ENCODE measurements at regions not wholly inside any gene's neighbourhood (a gene's known extent, or its start where the extent isn't known, plus 50 kb on each side); places are given as distances from the start of the nearest gene placed in this dataset.

DNA sequence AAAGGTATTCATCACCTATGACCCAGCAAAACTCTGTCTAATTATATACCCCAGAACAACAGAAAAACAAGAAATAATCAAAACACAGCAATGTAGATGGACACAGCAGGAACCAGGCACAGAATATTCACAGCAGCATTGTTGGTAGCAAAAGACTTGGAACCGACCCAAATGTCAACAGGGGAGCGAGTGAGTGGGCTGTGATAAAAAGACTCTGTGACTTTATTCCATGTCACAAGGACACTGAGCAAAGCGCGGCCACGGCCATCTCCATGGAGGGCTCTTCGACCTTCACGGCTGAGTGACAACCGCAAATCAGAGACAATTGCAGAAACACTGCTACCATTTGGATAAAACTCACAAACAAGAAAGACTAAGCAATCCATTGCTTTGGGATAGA is 1373.1 kb downstream of the TBC1D22A start:
- no peaks in the 10 kb centered on the region for H3K4me1 ChIP-seq (ENCODE audit: insufficient read depth)
- H3K4me3 ChIP-seq = no peak overlapping the region
- H3K27me3 ChIP-seq (replicated peaks; ENCODE audit: insufficient read depth) = no peaks in the 10 kb centered on the region
- no peak for DNase-seq
- in situ Hi-C loops (cut with MboI) = no loop called here
- H2AFZ ChIP-seq = no peak overlapping the region
- no peaks in the 10 kb centered on the region for H4K20me1 ChIP-seq (ENCODE audit: insufficient read depth)
- WGBS, 2 experiments (ENCODE audit: low coverage in 1 of 2, low lambda C conversion rate in 2 of 2, missing lambda C conversion rate in 2 of 2) = 63% methylated on average over 8 of the region's 8 CpGs
- no peaks in the 10 kb centered on the region for H3K9me3 ChIP-seq (ENCODE audit: low read depth)
- TF ChIP-seq EZH2 (IDR thresholded peaks at IDR 0.05; ENCODE audit: insufficient read depth, poor library complexity, severe bottlenecking) (no peak), EZH2phosphoT487 (IDR thresholded peaks at IDR 0.05; ENCODE audit: insufficient read depth, low read depth) (no peak)
- no peaks in the 10 kb centered on the region for H3K36me3 ChIP-seq (ENCODE audit: low read depth)
- no peaks in the 10 kb centered on the region for H3F3A ChIP-seq (ENCODE audit: insufficient read depth)
- H3K9ac ChIP-seq = no peak overlapping the region
- H3K4me2 ChIP-seq (ENCODE audit: unreplicated experiment) = no peak overlapping the region
- H3K9me2 ChIP-seq (ENCODE audit: insufficient read depth) = no peaks in the 10 kb centered on the region
- H3K79me2 ChIP-seq (ENCODE audit: insufficient read depth) = no peaks in the 10 kb centered on the region
- no peak overlapping the region for H3K27ac ChIP-seq

GRCh38 chr22:48125416-48125815 is 1363.0 kb downstream of the TBC1D22A start:
- Histone ChIP-seq H3K79me2 (ENCODE audit: insufficient read depth) (no peaks in the 10 kb centered on the region), H3K27ac (no peak overlapping the region), H3K4me1 (ENCODE audit: insufficient read depth) (no peaks in the 10 kb centered on the region), H3K9me2 (ENCODE audit: insufficient read depth) (no peaks in the 10 kb centered on the region), H3K36me3 (ENCODE audit: low read depth) (no peaks in the 10 kb centered on the region), H4K20me1 (ENCODE audit: insufficient read depth) (no peaks in the 10 kb centered on the region), H2AFZ (no peak overlapping the region), H3K9me3 (ENCODE audit: low read depth) (no peaks in the 10 kb centered on the region), H3K27me3 (replicated peaks; ENCODE audit: insufficient read depth) (no peaks in the 10 kb centered on the region), H3F3A (ENCODE audit: insufficient read depth) (no peaks in the 10 kb centered on the region), H3K4me3 (no peak overlapping the region), H3K9ac (no peak overlapping the region), H3K4me2 (ENCODE audit: unreplicated experiment) (no peak overlapping the region)
- WGBS, 2 experiments (ENCODE audit: low coverage in 1 of 2, low lambda C conversion rate in 2 of 2, missing lambda C conversion rate in 2 of 2) = 18 to 21% methylated on average over 3 of the region's 3 CpGs
- in situ Hi-C loops (cut with MboI) = no loop called here
- DNase-seq = no peak
- no peak for TF ChIP-seq EZH2phosphoT487 (IDR thresholded peaks at IDR 0.05; ENCODE audit: insufficient read depth, low read depth)
- no peak for TF ChIP-seq EZH2 (IDR thresholded peaks at IDR 0.05; ENCODE audit: insufficient read depth, poor library complexity, severe bottlenecking)

GRCh38 chr22:48121984-48122383 is 1359.5 kb downstream of the TBC1D22A start:
- TF ChIP-seq EZH2phosphoT487 (IDR thresholded peaks at IDR 0.05; ENCODE audit: insufficient read depth, low read depth) (no peak), EZH2 (IDR thresholded peaks at IDR 0.05; ENCODE audit: insufficient read depth, poor library complexity, severe bottlenecking) (no peak)
- no peak overlapping the region for H3K4me2 ChIP-seq (ENCODE audit: unreplicated experiment)
- H3K4me1 ChIP-seq (ENCODE audit: insufficient read depth) = no peaks in the 10 kb centered on the region
- in situ Hi-C loops (cut with MboI) = no loop called here
- H3F3A ChIP-seq (ENCODE audit: insufficient read depth) = no peaks in the 10 kb centered on the region
- no peak overlapping the region for H3K27ac ChIP-seq
- H3K4me3 ChIP-seq = no peak overlapping the region
- no peak for DNase-seq
- no peaks in the 10 kb centered on the region for H3K9me3 ChIP-seq (ENCODE audit: low read depth)
- no peaks in the 10 kb centered on the region for H3K9me2 ChIP-seq (ENCODE audit: insufficient read depth)
- no peak overlapping the region for H3K9ac ChIP-seq
- H3K27me3 ChIP-seq (replicated peaks; ENCODE audit: insufficient read depth) = no peaks in the 10 kb centered on the region
- no peak overlapping the region for H2AFZ ChIP-seq
- no peaks in the 10 kb centered on the region for H4K20me1 ChIP-seq (ENCODE audit: insufficient read depth)
- H3K79me2 ChIP-seq (ENCODE audit: insufficient read depth) = no peaks in the 10 kb centered on the region
- WGBS, 2 experiments (ENCODE audit: low coverage in 1 of 2, low lambda C conversion rate in 2 of 2, missing lambda C conversion rate in 2 of 2) = 75 to 76% methylated on average over 16 of the region's 16 CpGs
- no peaks in the 10 kb centered on the region for H3K36me3 ChIP-seq (ENCODE audit: low read depth)

- no peaks in the 10 kb centered on the region for H3K36me3 ChIP-seq (ENCODE audit: low read depth)
- DNase-seq = no peak
- H3F3A ChIP-seq (ENCODE audit: insufficient read depth) = no peaks in the 10 kb centered on the region
- no peak for TF ChIP-seq EZH2 (IDR thresholded peaks at IDR 0.05; ENCODE audit: insufficient read depth, poor library complexity, severe bottlenecking)
- TF ChIP-seq EZH2phosphoT487 (IDR thresholded peaks at IDR 0.05; ENCODE audit: insufficient read depth, low read depth) = no peak
- H3K27ac ChIP-seq = no peak overlapping the region
- H3K9me2 ChIP-seq (ENCODE audit: insufficient read depth) = no peaks in the 10 kb centered on the region
- H3K9me3 ChIP-seq (ENCODE audit: low read depth) = no peaks in the 10 kb centered on the region
- in situ Hi-C loops (cut with MboI) = no loop called here
- no peak overlapping the region for H2AFZ ChIP-seq
- H3K79me2 ChIP-seq (ENCODE audit: insufficient read depth) = no peaks in the 10 kb centered on the region
- H3K4me2 ChIP-seq (ENCODE audit: unreplicated experiment) = no peak overlapping the region
- H3K9ac ChIP-seq = no peak overlapping the region
- no peaks in the 10 kb centered on the region for H4K20me1 ChIP-seq (ENCODE audit: insufficient read depth)
- no peaks in the 10 kb centered on the region for H3K4me1 ChIP-seq (ENCODE audit: insufficient read depth)
- no peaks in the 10 kb centered on the region for H3K27me3 ChIP-seq (replicated peaks; ENCODE audit: insufficient read depth)
- 37 to 41% methylated on average over 7 of the region's 7 CpGs for WGBS, 2 experiments (ENCODE audit: low coverage in 1 of 2, low lambda C conversion rate in 2 of 2, missing lambda C conversion rate in 2 of 2)
- H3K4me3 ChIP-seq = no peak overlapping the region
These were observed 1356.2 kb downstream of the TBC1D22A start for GRCh38 chr22:48118654-48119053.

GRCh38 chr22:48116871-48117270 is 1354.4 kb downstream of the TBC1D22A start:
- H3K4me3 ChIP-seq = no peak overlapping the region
- H3K4me1 ChIP-seq (ENCODE audit: insufficient read depth) = no peaks in the 10 kb centered on the region
- no peaks in the 10 kb centered on the region for H3K27me3 ChIP-seq (replicated peaks; ENCODE audit: insufficient read depth)
- no peaks in the 10 kb centered on the region for H3K9me2 ChIP-seq (ENCODE audit: insufficient read depth)
- no peaks in the 10 kb centered on the region for H3K9me3 ChIP-seq (ENCODE audit: low read depth)
- in situ Hi-C loops (cut with MboI) = no loop called here
- no peak overlapping the region for H3K9ac ChIP-seq
- no peaks in the 10 kb centered on the region for H3K36me3 ChIP-seq (ENCODE audit: low read depth)
- DNase-seq = no peak
- H3F3A ChIP-seq (ENCODE audit: insufficient read depth) = no peaks in the 10 kb centered on the region
- 37 to 40% methylated on average over 4 of the region's 4 CpGs for WGBS, 2 experiments (ENCODE audit: low coverage in 1 of 2, low lambda C conversion rate in 2 of 2, missing lambda C conversion rate in 2 of 2)
- H3K79me2 ChIP-seq (ENCODE audit: insufficient read depth) = no peaks in the 10 kb centered on the region
- H4K20me1 ChIP-seq (ENCODE audit: insufficient read depth) = no peaks in the 10 kb centered on the region
- H2AFZ ChIP-seq = no peak overlapping the region
- H3K4me2 ChIP-seq (ENCODE audit: unreplicated experiment) = no peak overlapping the region
- no peak overlapping the region for H3K27ac ChIP-seq
- no peak for TF ChIP-seq EZH2 (IDR thresholded peaks at IDR 0.05; ENCODE audit: insufficient read depth, poor library complexity, severe bottlenecking)
- no peak for TF ChIP-seq EZH2phosphoT487 (IDR thresholded peaks at IDR 0.05; ENCODE audit: insufficient read depth, low read depth)
